HEK293 (cell line): ENCODE measurements at regions not wholly inside any gene's neighbourhood (a gene's known extent, or its start where the extent isn't known, plus 50 kb on each side); places are given as distances from the start of the nearest gene placed in this dataset.

Experiments
- CTCF ChIA-PET: fragments of 350-600 bp; formaldehyde crosslinking; extraction: SDS; loops from one replicate; lab custom pipeline; 2021; ENCODE audit warnings: antibody characterized with exemption; lab: Yijun Ruan, JAX
- POLR2A ChIA-PET: fragments of 300-600 bp; formaldehyde crosslinking; extraction: SDS; loops from one replicate; lab custom pipeline; 2020; ENCODE audit warnings: antibody characterized with exemption, inconsistent platforms; lab: Yijun Ruan, JAX
- H3K27ac ChIP-seq: fragments of 200-500 bp; sonication (Bioruptor generic); 2 replicates; pipeline ENCODE4 v1.5.1; 2014; ENCODE audit warnings: low read depth, low read length, control low read depth, inconsistent platforms; ENCODE audit errors: extremely low read depth
- H3K36me3 ChIP-seq, 2 experiments: fragments of 200-500 bp in 1 of 2; sonication (Bioruptor generic) in 1 of 2; 1 replicate in 1 of 2; 2 replicates in 1 of 2; pipeline ENCODE4 v1.5.1; 2014 to 2017; ENCODE audit warnings: inconsistent platforms in 2 of 2, low read length in 2 of 2; ENCODE audit not compliant: control insufficient read depth in 2 of 2, insufficient read depth in 1 of 2
- H3K4me1 ChIP-seq: fragments of 200-500 bp; sonication (Bioruptor generic); 2 replicates; pipeline ENCODE4 v1.5.1; 2014; ENCODE audit warnings: mild to moderate bottlenecking, low read length, inconsistent platforms; ENCODE audit not compliant: control insufficient read depth, insufficient read depth
- H3K4me3 ChIP-seq: 2 replicates; pipeline ENCODE4 v1.5.1; 2011; ENCODE audit warnings: low read depth, mild to moderate bottlenecking, control low read depth, low read length, moderate library complexity
- H3K9me3 ChIP-seq: fragments of 200-500 bp; sonication (Bioruptor generic); 2 replicates; pipeline ENCODE4 v1.5.1; 2014; ENCODE audit warnings: low read depth, low read length, inconsistent platforms; ENCODE audit not compliant: control insufficient read depth, insufficient read depth
- ATF2 ChIP-seq: fragments of 450-650 bp; formaldehyde crosslinking; IDR thresholded peaks from 2 replicates; pipeline ENCODE4 v1.5.1; 2016; ENCODE audit warnings: missing biosample characterization, missing genetic modification characterization, low read depth
- IKZF3 ChIP-seq: fragments of 450-650 bp; IDR thresholded peaks from 2 replicates; pipeline ENCODE4 v1.5.0; 2018; ENCODE audit warnings: missing biosample characterization, mild to moderate bottlenecking, missing genetic modification characterization, moderate library complexity
- KLF9 ChIP-seq: fragments of 450-650 bp; formaldehyde crosslinking; IDR thresholded peaks from 2 replicates; pipeline ENCODE4 v1.5.1; 2016; ENCODE audit warnings: missing biosample characterization, missing genetic modification characterization, low read depth
- OSR2 ChIP-seq: fragments of 450-650 bp; formaldehyde crosslinking; IDR thresholded peaks from 2 replicates; pipeline ENCODE4 v1.5.1; 2016; ENCODE audit warnings: missing biosample characterization, missing genetic modification characterization
- TSHZ1 ChIP-seq: fragments of 450-650 bp; formaldehyde crosslinking; IDR thresholded peaks from 2 replicates; pipeline ENCODE4 v1.5.1; 2016; ENCODE audit warnings: missing biosample characterization, missing genetic modification characterization, borderline replicate concordance
- ZNF148 ChIP-seq: fragments of 450-650 bp; formaldehyde crosslinking; IDR thresholded peaks from 2 replicates; pipeline ENCODE4 v1.5.0; 2017; ENCODE audit warnings: missing biosample characterization, missing genetic modification characterization, borderline replicate concordance
- ZNF16 ChIP-seq: fragments of 450-650 bp; formaldehyde crosslinking; IDR thresholded peaks from 2 replicates; pipeline ENCODE4 v1.5.1; 2016; ENCODE audit warnings: low read depth, missing biosample characterization, missing genetic modification characterization
- ZNF174 ChIP-seq: fragments of 450-650 bp; formaldehyde crosslinking; IDR thresholded peaks from 2 replicates; pipeline ENCODE4 v1.5.0; 2017; ENCODE audit warnings: missing biosample characterization, mild to moderate bottlenecking, missing genetic modification characterization
- ZNF24 ChIP-seq: fragments of 450-650 bp; formaldehyde crosslinking; IDR thresholded peaks from 2 replicates; pipeline ENCODE4 v1.5.1; 2016; ENCODE audit warnings: missing biosample characterization, missing genetic modification characterization
- ZNF266 ChIP-seq: fragments of 450-650 bp; formaldehyde crosslinking; IDR thresholded peaks from 2 replicates; pipeline ENCODE4 v1.5.1; 2016; ENCODE audit warnings: missing biosample characterization, missing genetic modification characterization, low read depth
- ZNF280D ChIP-seq: fragments of 450-650 bp; formaldehyde crosslinking; IDR thresholded peaks from 2 replicates; pipeline ENCODE4 v1.5.1; 2016; ENCODE audit warnings: missing biosample characterization, missing genetic modification characterization
- ZNF324 ChIP-seq: fragments of 450-650 bp; formaldehyde crosslinking; IDR thresholded peaks from 2 replicates; pipeline ENCODE4 v1.5.1; 2016; ENCODE audit warnings: missing biosample characterization, missing genetic modification characterization
- ZNF391 ChIP-seq: fragments of 450-650 bp; formaldehyde crosslinking; IDR thresholded peaks from 2 replicates; pipeline ENCODE4 v1.5.1; 2016; ENCODE audit warnings: low read depth, missing biosample characterization, missing genetic modification characterization, borderline replicate concordance
- ZNF416 ChIP-seq: fragments of 450-650 bp; formaldehyde crosslinking; IDR thresholded peaks from 2 replicates; pipeline ENCODE4 v1.5.1; 2016; ENCODE audit warnings: missing biosample characterization, missing genetic modification characterization
- ZNF510 ChIP-seq: fragments of 450-650 bp; formaldehyde crosslinking; IDR thresholded peaks from 2 replicates; pipeline ENCODE4 v1.5.1; 2018; ENCODE audit warnings: mild to moderate bottlenecking, missing genetic modification characterization, missing biosample characterization; ENCODE audit not compliant: insufficient replicate concordance
- ZNF558 ChIP-seq: fragments of 450-650 bp; formaldehyde crosslinking; IDR thresholded peaks from 2 replicates; pipeline ENCODE4 v1.5.1; 2016; ENCODE audit warnings: missing biosample characterization, missing genetic modification characterization
- ZNF610 ChIP-seq: fragments of 450-650 bp; formaldehyde crosslinking; IDR thresholded peaks from 2 replicates; pipeline ENCODE4 v1.5.1; 2016; ENCODE audit warnings: missing biosample characterization, missing genetic modification characterization, borderline replicate concordance
- ZNF626 ChIP-seq: fragments of 450-650 bp; sonication (Bioruptor Pico); formaldehyde crosslinking; IDR thresholded peaks from 2 replicates; pipeline ENCODE4 v1.5.1; 2018; ENCODE audit warnings: missing biosample characterization, missing genetic modification characterization, inconsistent platforms
- ZNF777 ChIP-seq: fragments of 450-650 bp; formaldehyde crosslinking; IDR thresholded peaks from 2 replicates; pipeline ENCODE4 v1.5.1; 2017; ENCODE audit warnings: missing biosample characterization, missing genetic modification characterization, borderline replicate concordance
- ZSCAN23 ChIP-seq: fragments of 450-650 bp; formaldehyde crosslinking; IDR thresholded peaks from 2 replicates; pipeline ENCODE4 v1.5.1; 2016; ENCODE audit warnings: missing biosample characterization, missing genetic modification characterization

GRCh38 chr20:42020316-42020715 lies 402.1 kb upstream of the CHD6 start:
- no peak overlapping the region for H3K27ac ChIP-seq
- H3K36me3 ChIP-seq, result no peaks in the 10 kb centered on the region
- POLR2A ChIA-PET, result no interaction called here
- H3K9me3 ChIP-seq, result no peaks in the 10 kb centered on the region
- TF ChIP-seq ZNF24 (tag by site-specific recombination), result no peak
- TF ChIP-seq ATF2, result no peak
- no peak for TF ChIP-seq ZNF174 (tag by site-specific recombination)
- TF ChIP-seq ZNF391, result no peak
- TF ChIP-seq ZNF324 (tag by site-specific recombination), result no peak
- TF ChIP-seq TSHZ1 (tag by site-specific recombination), result no peak
- no peak for TF ChIP-seq ZNF610 (tag by site-specific recombination)
- no peak for TF ChIP-seq ZNF16
- no peak for TF ChIP-seq ZNF777 (tag by site-specific recombination)
- no peak for TF ChIP-seq KLF9 (tag by site-specific recombination)
- TF ChIP-seq ZNF148, result no peak
- no peak for TF ChIP-seq ZNF416
- TF ChIP-seq ZNF626 (tag by site-specific recombination), result no peak
- TF ChIP-seq ZNF510 (tag by site-specific recombination), result no peak
- no peak for TF ChIP-seq ZNF558 (tag by site-specific recombination)
- no peak for TF ChIP-seq ZNF266 (tag by site-specific recombination)
- TF ChIP-seq ZSCAN23, result no peak
- no peak for TF ChIP-seq OSR2 (tag by site-specific recombination)
- TF ChIP-seq IKZF3 (tag by site-specific recombination), result no peak
- TF ChIP-seq ZNF280D, result no peak
- H3K4me3 ChIP-seq, result no peak overlapping the region
- CTCF ChIA-PET, result no interaction called here
- H3K4me1 ChIP-seq, result no peaks in the 10 kb centered on the region
